Naive thymus-derived CD8-positive, alpha-beta T cell (primary cell): ENCODE measurements at regions not wholly inside any gene's neighbourhood (a gene's known extent, or its start where the extent isn't known, plus 50 kb on each side); places are given as distances from the start of the nearest gene placed in this dataset.

Experiments
- ATAC-seq, 2 donors: fragments of 150-1000 bp; cut with Tn5 transposase in 1 of 2; sonication (Bioruptor Pico), chemical (Tn5 transposase) in 1 of 2; 1 replicate in 1 of 2; 2 replicates in 1 of 2; pipeline ENCODE4 v1.10.0; 2021; ENCODE audit warnings: mild to moderate bottlenecking in 2 of 2, moderate library complexity in 2 of 2
- POLR2A ChIA-PET: fragments of 350-600 bp; sonication (Branson Sonifier 250); formaldehyde crosslinking; loops from one replicate; lab custom pipeline; 2021; ENCODE audit warnings: antibody characterized with exemption; lab: Charles Lee
- DNase-seq, 10 donors: peaks; one replicate each; pipeline versions ENCODE4 v3.0.0 to v3.0.0-alpha.2; 2020 to 2022
- H3K27ac Mint-ChIP-seq, 10 donors: one replicate each; pipeline ENCODE4 v1.8.0; 2020 to 2022; ENCODE audit warnings: mild to moderate bottlenecking in 10 of 10, mixed read lengths in 10 of 10, moderate library complexity in 4 of 10, inconsistent platforms in 1 of 10
- H3K27me3 Mint-ChIP-seq, 5 donors: one replicate each; pipeline ENCODE4 v1.8.0; 2021 to 2022; ENCODE audit warnings: mixed read lengths in 5 of 5
- H3K36me3 Mint-ChIP-seq, 3 donors: one replicate each; pipeline ENCODE4 v1.8.0; 2020 to 2022; ENCODE audit warnings: mixed read lengths in 3 of 3, mild to moderate bottlenecking in 2 of 3, inconsistent platforms in 1 of 3
- H3K4me1 Mint-ChIP-seq, 4 donors: one replicate each; pipeline ENCODE4 v1.8.0; 2021 to 2022; ENCODE audit warnings: mixed read lengths in 4 of 4
- H3K4me3 Mint-ChIP-seq, 10 donors: one replicate each; pipeline ENCODE4 v1.8.0; 2020 to 2022; ENCODE audit warnings: mild to moderate bottlenecking in 10 of 10, mixed read lengths in 10 of 10, moderate library complexity in 6 of 10, inconsistent platforms in 1 of 10
- H3K9me3 Mint-ChIP-seq, 9 donors: one replicate each; pipeline ENCODE4 v1.8.0; 2020 to 2022; ENCODE audit warnings: mixed read lengths in 9 of 9, mild to moderate bottlenecking in 3 of 9, inconsistent platforms in 1 of 9, moderate library complexity in 1 of 9

DNA sequence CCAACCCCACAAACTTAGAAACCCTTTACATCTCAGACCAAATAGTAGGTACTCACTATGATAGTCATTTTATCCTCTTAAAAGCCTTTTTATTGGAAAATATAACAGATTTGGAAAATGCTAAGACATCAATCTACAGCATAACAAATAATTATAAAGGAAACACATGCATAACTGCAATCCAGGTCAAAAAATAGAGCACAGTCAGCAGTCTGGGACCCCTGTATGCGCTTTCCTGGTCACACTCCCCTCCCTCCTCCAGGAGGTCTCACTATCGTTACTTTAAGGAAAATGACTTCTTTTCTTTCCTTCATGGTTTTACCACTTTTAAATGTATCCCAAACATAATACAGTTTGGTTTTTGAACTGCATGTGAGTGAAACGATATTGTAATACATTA lies 90.5 kb upstream of the CCDC150 start:
- H3K4me1 Mint-ChIP-seq: no peaks in the 10 kb centered on the region
- H3K27ac Mint-ChIP-seq: no peak overlapping the region
- POLR2A ChIA-PET: no interaction called here
- no peaks in the 10 kb centered on the region for H3K36me3 Mint-ChIP-seq
- H3K9me3 Mint-ChIP-seq: peaks cover 0 to 4% (median 0%) of the 10 kb centered on the region in 9 donors
- H3K27me3 Mint-ChIP-seq: peaks cover 4 to 26% (median 23%) of the 10 kb centered on the region in 5 donors
- ATAC-seq (no peak), DNase-seq (no peak)
- H3K4me3 Mint-ChIP-seq: no peak overlapping the region

DNA sequence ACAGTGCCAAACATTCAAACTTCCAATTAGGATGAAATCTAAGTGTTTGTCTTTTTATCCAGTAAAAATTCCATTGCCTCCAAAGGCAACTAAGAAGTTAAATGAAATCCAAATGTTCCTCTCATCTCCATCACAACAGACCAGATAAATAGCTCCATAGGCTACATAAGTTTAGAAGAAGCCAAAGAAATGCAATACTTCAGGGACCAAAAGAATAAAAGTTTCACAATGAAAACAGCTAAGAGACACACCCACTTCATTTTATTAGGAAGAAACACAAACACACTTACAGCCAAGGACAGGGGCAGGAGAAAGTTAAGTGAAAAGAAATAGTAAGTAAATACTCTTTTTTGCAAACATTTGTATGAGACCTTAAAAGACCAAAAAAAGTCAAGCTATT lies 88.5 kb upstream of the CCDC150 start:
- POLR2A ChIA-PET: no interaction called here
- Mint-ChIP-seq H3K27ac (no peak overlapping the region), H3K4me3 (no peak overlapping the region), H3K4me1 (no peaks in the 10 kb centered on the region), H3K27me3 (peaks cover 2 to 15% (median 11%) of the 10 kb centered on the region in 5 donors), H3K9me3 (peaks cover 0 to 4% (median 0%) of the 10 kb centered on the region in 9 donors), H3K36me3 (no peaks in the 10 kb centered on the region)
- ATAC-seq (no peak), DNase-seq (no peak)

DNA sequence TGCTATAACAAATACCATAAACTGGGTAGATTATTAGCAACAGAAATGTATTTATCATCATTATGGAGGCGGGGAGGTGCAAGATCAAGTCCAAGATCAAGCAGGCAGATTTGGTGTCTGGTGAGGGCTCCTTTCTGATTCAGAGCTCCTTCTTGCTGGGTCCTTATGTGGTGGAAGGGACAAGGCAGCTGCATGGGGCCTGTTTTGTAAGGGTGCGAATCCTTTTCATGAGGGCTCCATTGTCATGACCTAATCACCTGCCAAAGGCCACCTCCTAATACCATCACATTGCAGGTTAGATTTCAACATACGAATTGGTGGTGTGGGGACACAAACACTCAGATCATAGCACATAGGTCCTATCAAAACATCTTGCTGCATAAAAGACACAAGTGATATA lies 84.4 kb upstream of the CCDC150 start:
- no peak overlapping the region for H3K4me3 Mint-ChIP-seq

DNA sequence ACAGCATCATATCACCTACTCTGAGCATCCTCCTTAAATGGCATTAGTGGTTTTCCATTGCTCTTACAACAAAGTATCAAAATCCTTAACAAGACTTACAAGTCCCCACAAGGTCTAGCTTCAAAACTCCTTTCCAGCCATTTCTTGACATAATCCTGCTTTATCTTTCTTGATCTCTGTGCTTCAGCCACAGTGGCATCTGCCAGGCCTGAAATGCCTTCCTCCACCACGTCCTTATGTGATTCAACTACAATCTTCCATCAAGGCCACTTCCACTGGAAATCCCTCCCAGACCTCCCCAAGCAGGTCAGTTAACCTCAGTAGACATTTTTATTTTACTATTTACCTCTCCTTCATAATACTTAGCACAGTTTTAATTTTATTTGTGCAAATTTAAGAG lies 83.8 kb upstream of the CCDC150 start:
- Mint-ChIP-seq H3K36me3 (peaks cover 0 to 3% (median 2%) of the 10 kb centered on the region in 3 donors), H3K27me3 (peaks cover 0 to 4% (median 1%) of the 10 kb centered on the region in 5 donors), H3K4me3 (no peak overlapping the region), H3K4me1 (no peaks in the 10 kb centered on the region), H3K27ac (no peak overlapping the region), H3K9me3 (peaks cover 0 to 2% (median under 1%) of the 10 kb centered on the region in 9 donors)
- ATAC-seq: no peak
- POLR2A ChIA-PET: no interaction called here
- DNase-seq: no peak

More for the DNA sequence above, 84.4 kb upstream of the CCDC150 start:
- H3K4me1 Mint-ChIP-seq: no peaks in the 10 kb centered on the region
- POLR2A ChIA-PET: no interaction called here
- H3K36me3 Mint-ChIP-seq: no peaks in the 10 kb centered on the region
- DNase-seq (no peak), ATAC-seq (no peak)
- H3K27me3 Mint-ChIP-seq: peaks cover 0 to 4% (median 0%) of the 10 kb centered on the region in 5 donors
- H3K9me3 Mint-ChIP-seq: no peaks in the 10 kb centered on the region
- H3K27ac Mint-ChIP-seq: no peak overlapping the region

DNA sequence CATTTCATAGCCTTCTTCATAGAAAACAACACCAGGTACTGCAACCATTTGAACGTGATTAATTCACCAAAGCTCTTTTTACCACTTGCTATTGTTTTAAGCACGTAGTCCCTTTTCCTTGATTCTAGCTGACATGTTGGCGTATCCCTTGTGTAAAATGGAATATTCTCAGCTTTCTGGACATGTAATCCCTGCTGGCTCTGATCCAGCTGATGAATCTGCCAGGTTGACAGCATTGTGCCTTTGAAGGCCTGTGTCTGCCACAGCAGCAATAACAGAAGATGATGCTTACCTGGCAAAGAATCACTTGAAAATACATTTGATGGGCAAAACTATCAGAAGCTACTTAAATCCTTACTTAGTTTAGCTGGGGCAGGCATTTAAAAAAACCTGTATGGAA lies 81.0 kb upstream of the CCDC150 start:
- ATAC-seq: no peak
- no peak overlapping the region for H3K27ac Mint-ChIP-seq
- POLR2A ChIA-PET: no interaction called here

DNA sequence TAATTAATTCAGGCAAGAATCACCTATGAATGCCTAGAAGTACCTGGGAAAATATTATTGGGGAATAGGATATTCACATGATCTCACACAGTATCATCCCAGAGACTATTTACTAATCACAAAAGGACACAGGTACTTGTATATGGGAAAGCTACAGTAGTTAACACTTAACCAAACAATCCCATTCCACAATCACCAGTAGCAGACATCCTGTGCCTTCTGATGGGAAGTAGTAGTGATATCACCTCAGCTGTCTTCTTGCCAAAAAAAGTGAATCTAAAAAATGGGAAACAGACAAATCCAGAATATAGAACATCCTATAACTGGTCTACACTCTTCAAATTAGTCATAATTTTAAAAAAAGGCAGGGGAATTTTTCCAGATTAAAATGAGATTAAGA lies 75.6 kb upstream of the CCDC150 start:
- H3K27me3 Mint-ChIP-seq: peaks cover 14 to 25% (median 23%) of the 10 kb centered on the region in 5 donors
- H3K36me3 Mint-ChIP-seq: peaks cover 0 to 13% (median 6%) of the 10 kb centered on the region in 3 donors
- DNase-seq: no peak
- H3K27ac Mint-ChIP-seq: no peak overlapping the region
- no peaks in the 10 kb centered on the region for H3K4me1 Mint-ChIP-seq
- POLR2A ChIA-PET: interaction anchor here (0.6 kb wide), 1 partner anchor 28 kb away, joined by 3 read pairs; no protein-coding TSS in a partner anchor
- H3K4me3 Mint-ChIP-seq: no peak overlapping the region
- ATAC-seq: no peak
- peaks cover 0 to 14% (median 7%) of the 10 kb centered on the region in 9 donors for H3K9me3 Mint-ChIP-seq

More for the DNA sequence above, 81.0 kb upstream of the CCDC150 start:
- Mint-ChIP-seq H3K36me3 (peaks cover 0 to 13% (median 6%) of the 10 kb centered on the region in 3 donors), H3K9me3 (peaks cover 0 to 14% (median 7%) of the 10 kb centered on the region in 9 donors), H3K4me1 (no peaks in the 10 kb centered on the region), H3K4me3 (no peak overlapping the region), H3K27me3 (peaks cover 4 to 15% (median 9%) of the 10 kb centered on the region in 5 donors)
- no peak for DNase-seq

DNA sequence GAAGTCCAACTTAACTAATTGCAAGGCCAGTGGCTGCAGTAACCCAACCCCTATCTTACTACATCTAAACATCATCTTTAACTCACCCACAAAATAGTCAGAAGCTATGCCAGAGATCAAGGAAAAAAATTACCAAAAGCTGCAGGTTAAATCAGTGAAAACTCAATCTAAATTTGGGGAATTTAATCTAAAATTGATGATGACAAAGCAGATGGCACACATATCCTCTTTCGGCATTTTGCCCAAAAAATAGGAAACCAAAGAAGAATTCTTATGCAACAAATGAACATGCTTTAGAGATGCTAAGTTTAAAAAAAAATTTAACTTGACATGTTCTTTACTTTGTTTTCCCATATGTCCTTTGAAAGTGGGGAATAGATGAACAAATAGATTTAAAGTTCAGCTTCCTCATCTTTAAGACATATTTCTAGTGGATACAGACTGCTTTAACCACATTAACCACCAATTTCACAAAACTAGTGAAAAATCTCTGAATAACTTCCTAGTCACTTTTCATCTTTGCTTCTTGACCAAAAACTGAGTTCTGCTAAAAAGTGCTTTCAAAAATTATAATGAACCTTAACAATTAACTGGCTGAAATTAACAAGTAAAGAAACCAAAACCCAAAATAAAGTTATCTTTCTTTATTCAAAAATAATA lies 74.3 kb upstream of the CCDC150 start:
- DNase-seq (no peak), ATAC-seq (no peak)
- H3K4me1 Mint-ChIP-seq: no peaks in the 10 kb centered on the region
- no peak overlapping the region for H3K27ac Mint-ChIP-seq
- peaks cover 0 to 14% (median 7%) of the 10 kb centered on the region in 9 donors for H3K9me3 Mint-ChIP-seq
- peaks cover 18 to 34% (median 28%) of the 10 kb centered on the region in 5 donors for H3K27me3 Mint-ChIP-seq
- H3K4me3 Mint-ChIP-seq: no peak overlapping the region
- peaks cover 0 to 13% (median 6%) of the 10 kb centered on the region in 3 donors for H3K36me3 Mint-ChIP-seq
- POLR2A ChIA-PET: no interaction called here

DNA sequence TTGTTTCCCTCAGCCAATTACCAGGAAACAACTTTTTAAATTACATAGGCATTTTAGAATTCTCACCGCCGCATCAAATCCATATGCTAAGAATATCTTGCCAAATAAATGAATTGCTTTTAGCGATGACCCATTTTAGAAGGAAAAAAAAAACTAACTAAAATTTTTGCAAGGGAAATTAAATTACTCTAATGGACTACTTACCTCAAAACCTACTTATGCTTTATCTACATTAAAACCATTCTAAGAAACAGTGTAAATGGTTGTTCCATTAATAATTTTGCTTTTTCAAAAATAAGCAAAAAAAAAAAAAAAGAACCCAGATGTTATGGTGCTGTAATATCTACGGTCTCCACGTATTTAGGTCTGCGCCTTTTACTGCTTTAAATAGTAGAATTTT lies 73.5 kb upstream of the CCDC150 start:
- H3K4me3 Mint-ChIP-seq: no peak overlapping the region
- peaks cover 18 to 35% (median 25%) of the 10 kb centered on the region in 5 donors for H3K27me3 Mint-ChIP-seq
- DNase-seq (no peak), ATAC-seq (no peak)
- peaks cover 0 to 10% (median 4%) of the 10 kb centered on the region in 9 donors for H3K9me3 Mint-ChIP-seq
- H3K4me1 Mint-ChIP-seq: no peaks in the 10 kb centered on the region
- POLR2A ChIA-PET: no interaction called here
- peaks cover 0 to 8% (median 1%) of the 10 kb centered on the region in 3 donors for H3K36me3 Mint-ChIP-seq
- H3K27ac Mint-ChIP-seq: no peak overlapping the region

DNA sequence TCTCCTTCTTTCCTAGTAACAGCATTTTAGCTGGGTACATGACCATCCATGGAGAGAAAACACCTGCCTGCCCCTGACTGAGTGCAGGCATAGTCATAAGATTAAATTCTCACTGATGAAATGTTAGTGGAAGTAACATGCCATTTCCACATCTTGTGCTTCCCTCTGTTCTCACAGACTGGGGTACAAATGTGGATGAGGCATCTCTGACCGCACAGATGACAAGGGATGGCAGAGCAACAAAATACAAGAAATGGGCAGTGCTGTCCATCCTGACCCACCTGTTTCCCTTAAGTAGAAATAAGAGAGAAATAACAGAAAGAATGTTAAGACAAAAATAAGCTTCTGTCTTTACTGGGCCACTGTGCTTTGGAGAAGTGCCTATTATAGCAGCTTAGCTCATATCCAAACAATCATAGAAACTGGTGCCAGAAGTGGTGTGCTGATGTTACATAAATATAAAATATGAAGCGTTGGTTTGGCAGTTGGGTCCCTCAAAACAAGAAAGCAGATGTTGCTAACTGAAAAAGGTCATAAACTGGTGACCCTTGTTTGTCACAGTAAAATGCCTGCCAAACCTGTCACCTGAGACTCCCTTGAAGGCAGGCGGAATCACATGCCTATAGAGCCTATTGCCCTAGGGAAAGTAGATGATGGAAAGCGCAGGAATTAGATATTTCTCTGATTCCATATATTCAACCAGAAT lies 72.4 kb upstream of the CCDC150 start:
- no peak overlapping the region for H3K4me3 Mint-ChIP-seq
- H3K27me3 Mint-ChIP-seq: peaks cover 19 to 42% (median 24%) of the 10 kb centered on the region in 5 donors
- H3K9me3 Mint-ChIP-seq: peaks cover 0 to 4% (median 0%) of the 10 kb centered on the region in 9 donors
- DNase-seq (no peak), ATAC-seq (no peak)
- H3K27ac Mint-ChIP-seq: no peak overlapping the region
- H3K36me3 Mint-ChIP-seq: peaks cover 0 to 1% (median 0%) of the 10 kb centered on the region in 3 donors
- POLR2A ChIA-PET: no interaction called here
- no peaks in the 10 kb centered on the region for H3K4me1 Mint-ChIP-seq

DNA sequence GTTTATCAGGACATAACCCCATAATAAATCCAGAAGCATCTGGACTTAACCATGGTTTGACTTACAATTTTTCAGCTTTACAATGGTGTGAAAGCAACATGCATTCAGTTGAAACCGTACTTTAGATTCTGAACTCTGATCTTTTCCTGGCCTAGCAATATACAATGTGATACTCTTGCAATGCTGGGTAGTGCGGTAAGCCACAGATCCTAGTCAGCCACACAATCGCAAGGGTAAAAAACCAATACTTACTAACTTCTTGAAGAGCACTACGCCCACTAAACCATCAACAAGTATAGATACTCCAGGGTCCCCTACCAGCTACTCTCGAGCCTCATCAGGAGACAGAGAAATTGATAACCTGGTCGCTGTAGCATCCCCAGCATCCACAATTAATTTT lies 71.0 kb upstream of the CCDC150 start:
- ATAC-seq (no peak), DNase-seq (no peak)
- Mint-ChIP-seq H3K36me3 (peaks cover 0 to 7% (median 0%) of the 10 kb centered on the region in 3 donors), H3K27me3 (peaks cover 17 to 38% (median 22%) of the 10 kb centered on the region in 5 donors), H3K27ac (no peak overlapping the region), H3K4me1 (no peaks in the 10 kb centered on the region), H3K4me3 (no peak overlapping the region), H3K9me3 (peaks cover 0 to 10% (median 6%) of the 10 kb centered on the region in 9 donors)
- POLR2A ChIA-PET: no interaction called here

DNA sequence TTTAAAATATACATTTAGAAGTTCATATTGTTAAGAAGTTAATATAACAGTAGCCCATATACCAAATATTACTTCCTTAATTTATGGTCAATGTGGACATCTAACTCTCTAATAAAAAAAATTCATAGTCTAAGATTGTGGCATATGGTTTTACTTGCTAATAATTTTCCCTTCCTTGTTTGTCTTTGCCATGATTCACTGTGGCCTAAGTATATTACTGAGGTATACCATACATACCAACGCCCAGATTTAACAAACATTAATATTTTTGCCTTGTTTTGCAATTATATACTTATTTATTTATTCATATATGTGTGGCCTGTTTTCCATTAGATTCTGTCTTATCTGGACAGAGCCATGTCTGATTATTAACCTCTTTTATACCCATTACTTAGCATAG lies 54.6 kb upstream of the CCDC150 start:
- ATAC-seq (no peak), DNase-seq (no peak)
- POLR2A ChIA-PET: no interaction called here
- no peak overlapping the region for H3K4me3 Mint-ChIP-seq
- H3K27me3 Mint-ChIP-seq: peaks cover 19 to 38% (median 26%) of the 10 kb centered on the region in 5 donors
- no peaks in the 10 kb centered on the region for H3K4me1 Mint-ChIP-seq
- peaks cover 8 to 27% (median 13%) of the 10 kb centered on the region in 9 donors for H3K9me3 Mint-ChIP-seq
- no peak overlapping the region for H3K27ac Mint-ChIP-seq
- H3K36me3 Mint-ChIP-seq: peaks cover 0 to 16% (median 1%) of the 10 kb centered on the region in 3 donors

DNA sequence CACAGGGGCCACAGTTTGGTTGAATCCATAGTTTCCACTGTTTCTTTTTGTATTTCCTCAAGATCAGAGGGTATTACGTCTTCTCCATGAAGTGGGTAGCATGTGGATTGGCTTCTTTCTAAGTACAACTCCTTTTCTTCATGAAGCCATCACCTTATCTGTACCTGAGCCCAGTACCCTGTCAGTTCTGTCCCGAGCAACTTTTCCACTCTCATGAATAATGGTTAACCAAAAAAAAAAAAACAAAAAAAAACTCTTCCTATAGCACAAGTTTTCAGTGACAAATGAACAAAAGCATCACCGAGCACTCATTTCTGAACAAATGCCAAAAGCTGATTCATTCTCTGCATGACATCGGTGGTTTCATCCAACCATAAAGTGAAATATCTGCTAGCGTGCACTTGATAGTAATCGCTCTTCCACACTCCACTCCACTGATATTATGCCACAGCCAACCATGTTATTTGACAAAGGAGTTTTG lies 53.0 kb upstream of the CCDC150 start:
- no peak for ATAC-seq
- H3K27me3 Mint-ChIP-seq: peaks cover 28 to 49% (median 39%) of the 10 kb centered on the region in 5 donors
- no peak overlapping the region for H3K27ac Mint-ChIP-seq
- DNase-seq: no peak
- H3K36me3 Mint-ChIP-seq: peaks cover 0 to 16% (median 0%) of the 10 kb centered on the region in 3 donors
- H3K4me1 Mint-ChIP-seq: peaks cover 0 to under 1% (median 0%) of the 10 kb centered on the region in 4 donors
- POLR2A ChIA-PET: no interaction called here
- peaks cover 8 to 25% (median 13%) of the 10 kb centered on the region in 9 donors for H3K9me3 Mint-ChIP-seq
- no peak overlapping the region for H3K4me3 Mint-ChIP-seq

DNA sequence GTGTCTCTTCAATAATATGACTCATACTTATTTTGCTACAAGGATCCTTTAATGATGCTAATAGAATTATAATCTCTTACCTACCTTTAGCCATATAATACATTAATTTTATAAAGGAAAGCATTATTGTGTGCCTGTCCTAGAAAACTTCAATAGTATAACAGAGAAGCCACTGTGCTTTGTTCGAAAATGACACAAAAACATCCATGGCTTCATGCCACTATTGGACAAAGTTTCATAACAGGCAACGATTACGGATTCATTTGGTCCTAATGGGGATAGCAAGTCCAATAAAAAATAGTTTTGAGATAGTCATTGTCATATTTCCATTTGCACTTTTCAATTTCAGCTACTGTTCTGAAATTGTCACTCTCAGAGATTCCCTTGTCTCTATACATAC lies 52.5 kb upstream of the CCDC150 start:
- H3K9me3 Mint-ChIP-seq: peaks cover 8 to 25% (median 13%) of the 10 kb centered on the region in 9 donors
- peaks cover 0 to 3% (median 1%) of the 10 kb centered on the region in 4 donors for H3K4me1 Mint-ChIP-seq
- peaks cover 0 to 16% (median 0%) of the 10 kb centered on the region in 3 donors for H3K36me3 Mint-ChIP-seq
- no peak overlapping the region for H3K4me3 Mint-ChIP-seq
- POLR2A ChIA-PET: no interaction called here
- H3K27me3 Mint-ChIP-seq: peaks cover 33 to 54% (median 43%) of the 10 kb centered on the region in 5 donors
- DNase-seq: no peak
- H3K27ac Mint-ChIP-seq: no peak overlapping the region
- ATAC-seq: no peak
